GM12873 (cell line): ENCODE measurements at regions not wholly inside any gene's neighbourhood (a gene's known extent, or its start where the extent isn't known, plus 50 kb on each side); places are given as distances from the start of the nearest gene placed in this dataset.

Experiments
- CTCF ChIP-seq: IDR thresholded peaks from 2 replicates; pipeline ENCODE4 v1.5.1; 2012; ENCODE audit warnings: low read depth, mild to moderate bottlenecking, moderate library complexity, low read length, control low read depth; ENCODE audit not compliant: insufficient read depth; ENCODE audit errors: missing control alignments

GRCh38 chr1:4554271-4554865, 100.0 kb upstream of the AJAP1 start:
- TF ChIP-seq CTCF = no peak

- TF ChIP-seq CTCF = no peak
These were observed 96.5 kb upstream of the AJAP1 start for GRCh38 chr1:4557949-4558348.

GRCh38 chr1:4561205-4561604, 93.2 kb upstream of the AJAP1 start:
- TF ChIP-seq CTCF = no peak

GRCh38 chr1:4562321-4562720, 92.1 kb upstream of the AJAP1 start:
- no peak for TF ChIP-seq CTCF

GRCh38 chr1:4563586-4563985, 90.8 kb upstream of the AJAP1 start:
- TF ChIP-seq CTCF = no peak

- TF ChIP-seq CTCF = no peak
These were observed 90.4 kb upstream of the AJAP1 start for GRCh38 chr1:4564051-4564450.

- no peak for TF ChIP-seq CTCF
These were observed 89.2 kb upstream of the AJAP1 start for GRCh38 chr1:4565166-4565565.
